ENCODE measurements at regions not wholly inside any gene's neighbourhood (a gene's known extent, or its start where the extent isn't known, plus 50 kb on each side); places are given as distances from the start of the nearest gene placed in this dataset.

DNA sequence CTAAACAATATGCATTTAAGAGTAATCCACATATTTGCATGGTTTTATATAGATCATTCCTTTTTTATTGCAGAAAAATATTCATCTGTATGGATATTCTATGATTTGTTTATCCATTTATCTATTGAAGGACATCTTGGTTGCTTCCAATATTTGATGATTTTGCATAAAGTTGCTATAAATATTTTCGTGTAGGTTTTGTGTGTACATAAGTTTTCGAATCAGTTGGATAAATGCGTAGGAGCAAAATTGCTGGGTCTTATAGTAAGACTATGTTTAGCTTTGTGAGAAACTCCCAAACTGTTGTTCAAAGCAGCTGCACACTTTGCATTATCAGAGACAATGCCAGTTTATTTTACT lies 971.2 kb downstream of the DIPK2A start:
- no peak overlapping the region for H3K27ac ChIP-seq (ENCODE audit: low read depth, low read length)
- no peak for DNase-seq (ENCODE audit: insufficient read length, low spot score, missing footprints)
- H3K4me3 ChIP-seq (ENCODE audit: insufficient read depth, low read length) = no peak overlapping the region
- H4K20me1 ChIP-seq (ENCODE audit: insufficient read depth, low read length) = no peaks in the 10 kb centered on the region
- TF ChIP-seq, protein P1, sequence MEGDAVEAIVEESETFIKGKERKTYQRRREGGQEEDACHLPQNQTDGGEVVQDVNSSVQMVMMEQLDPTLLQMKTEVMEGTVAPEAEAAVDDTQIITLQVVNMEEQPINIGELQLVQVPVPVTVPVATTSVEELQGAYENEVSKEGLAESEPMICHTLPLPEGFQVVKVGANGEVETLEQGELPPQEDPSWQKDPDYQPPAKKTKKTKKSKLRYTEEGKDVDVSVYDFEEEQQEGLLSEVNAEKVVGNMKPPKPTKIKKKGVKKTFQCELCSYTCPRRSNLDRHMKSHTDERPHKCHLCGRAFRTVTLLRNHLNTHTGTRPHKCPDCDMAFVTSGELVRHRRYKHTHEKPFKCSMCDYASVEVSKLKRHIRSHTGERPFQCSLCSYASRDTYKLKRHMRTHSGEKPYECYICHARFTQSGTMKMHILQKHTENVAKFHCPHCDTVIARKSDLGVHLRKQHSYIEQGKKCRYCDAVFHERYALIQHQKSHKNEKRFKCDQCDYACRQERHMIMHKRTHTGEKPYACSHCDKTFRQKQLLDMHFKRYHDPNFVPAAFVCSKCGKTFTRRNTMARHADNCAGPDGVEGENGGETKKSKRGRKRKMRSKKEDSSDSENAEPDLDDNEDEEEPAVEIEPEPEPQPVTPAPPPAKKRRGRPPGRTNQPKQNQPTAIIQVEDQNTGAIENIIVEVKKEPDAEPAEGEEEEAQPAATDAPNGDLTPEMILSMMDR (IDR thresholded peaks at IDR 0.05; ENCODE audit: extremely low read depth, low read depth, low read length) = no peak
- no peaks in the 10 kb centered on the region for H3K36me3 ChIP-seq (ENCODE audit: insufficient read depth, low read length)
- no peaks in the 10 kb centered on the region for H3K9me3 ChIP-seq (ENCODE audit: low read depth, low read length)
- H3K4me1 ChIP-seq (ENCODE audit: insufficient read depth, low read length) = no peaks in the 10 kb centered on the region
- H3K27me3 ChIP-seq (ENCODE audit: insufficient read depth, low read length) = no peaks in the 10 kb centered on the region
- H3K79me2 ChIP-seq (ENCODE audit: insufficient read depth, low read length) = no peaks in the 10 kb centered on the region
- H3K4me2 ChIP-seq (ENCODE audit: insufficient read depth, low read length) = no peak overlapping the region
- H2AFZ ChIP-seq (ENCODE audit: low read length) = no peak overlapping the region

DNA sequence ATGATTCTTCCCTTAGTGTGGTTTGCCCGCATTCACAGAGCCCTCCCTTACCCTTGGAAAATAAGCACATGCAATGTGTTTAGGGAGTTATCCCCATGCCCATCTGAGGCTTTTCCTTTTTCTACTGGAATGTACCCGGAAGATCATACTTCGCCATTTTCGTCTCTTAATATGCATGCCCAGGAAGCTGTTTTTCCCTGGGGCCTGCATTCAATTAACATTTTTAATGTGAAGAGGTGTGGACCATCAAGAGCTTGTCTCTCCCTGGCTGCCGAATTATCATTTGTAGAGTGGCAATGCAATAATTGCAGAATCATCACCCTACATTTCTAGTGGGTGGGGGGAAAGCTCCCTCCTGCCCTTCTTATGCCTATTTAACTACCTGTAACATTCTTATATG lies 976.3 kb downstream of the DIPK2A start:
- H3K27me3 ChIP-seq (ENCODE audit: insufficient read depth, low read length) = no peaks in the 10 kb centered on the region
- H3K4me2 ChIP-seq (ENCODE audit: insufficient read depth, low read length) = no peak overlapping the region
- H2AFZ ChIP-seq (ENCODE audit: low read length) = no peak overlapping the region
- no peaks in the 10 kb centered on the region for H3K79me2 ChIP-seq (ENCODE audit: insufficient read depth, low read length)
- no peaks in the 10 kb centered on the region for H3K4me1 ChIP-seq (ENCODE audit: insufficient read depth, low read length)
- H3K9me3 ChIP-seq (ENCODE audit: low read depth, low read length) = no peaks in the 10 kb centered on the region
- H3K36me3 ChIP-seq (ENCODE audit: insufficient read depth, low read length) = no peaks in the 10 kb centered on the region
- TF ChIP-seq, protein P1 (IDR thresholded peaks at IDR 0.05; ENCODE audit: extremely low read depth, low read depth, low read length) = no peak
- no peak overlapping the region for H3K4me3 ChIP-seq (ENCODE audit: insufficient read depth, low read length)
- no peak overlapping the region for H3K27ac ChIP-seq (ENCODE audit: low read depth, low read length)
- no peaks in the 10 kb centered on the region for H4K20me1 ChIP-seq (ENCODE audit: insufficient read depth, low read length)
- DNase-seq (ENCODE audit: insufficient read length, low spot score, missing footprints) = no peak

DNA sequence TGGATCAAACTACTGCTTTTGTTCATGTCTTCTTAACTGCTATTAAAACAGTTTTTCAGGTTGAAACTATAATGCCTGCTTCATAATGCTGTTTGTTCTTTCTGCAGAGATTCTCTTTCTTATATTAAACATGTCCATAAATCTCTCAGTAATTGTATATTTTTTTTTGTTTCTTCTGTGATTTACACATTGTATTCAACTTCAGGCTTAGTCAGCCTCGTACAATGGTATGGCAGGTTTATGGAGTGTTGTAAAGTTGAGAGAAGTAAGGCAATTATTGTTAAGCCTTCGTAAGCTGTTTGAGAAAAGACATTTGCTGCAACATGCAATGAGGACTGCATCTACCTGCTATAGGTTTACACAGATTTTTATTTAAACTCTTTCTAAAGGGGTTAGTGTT lies 977.1 kb downstream of the DIPK2A start:
- Histone ChIP-seq H3K36me3 (ENCODE audit: insufficient read depth, low read length) (no peaks in the 10 kb centered on the region), H3K79me2 (ENCODE audit: insufficient read depth, low read length) (no peaks in the 10 kb centered on the region), H3K4me1 (ENCODE audit: insufficient read depth, low read length) (no peaks in the 10 kb centered on the region), H3K4me2 (ENCODE audit: insufficient read depth, low read length) (no peak overlapping the region), H3K27me3 (ENCODE audit: insufficient read depth, low read length) (no peaks in the 10 kb centered on the region), H4K20me1 (ENCODE audit: insufficient read depth, low read length) (no peaks in the 10 kb centered on the region), H3K9me3 (ENCODE audit: low read depth, low read length) (no peaks in the 10 kb centered on the region), H3K4me3 (ENCODE audit: insufficient read depth, low read length) (no peak overlapping the region), H3K27ac (ENCODE audit: low read depth, low read length) (no peak overlapping the region), H2AFZ (ENCODE audit: low read length) (no peak overlapping the region)
- TF ChIP-seq, protein P1 (IDR thresholded peaks at IDR 0.05; ENCODE audit: extremely low read depth, low read depth, low read length) = no peak
- DNase-seq (ENCODE audit: insufficient read length, low spot score, missing footprints) = no peak

DNA sequence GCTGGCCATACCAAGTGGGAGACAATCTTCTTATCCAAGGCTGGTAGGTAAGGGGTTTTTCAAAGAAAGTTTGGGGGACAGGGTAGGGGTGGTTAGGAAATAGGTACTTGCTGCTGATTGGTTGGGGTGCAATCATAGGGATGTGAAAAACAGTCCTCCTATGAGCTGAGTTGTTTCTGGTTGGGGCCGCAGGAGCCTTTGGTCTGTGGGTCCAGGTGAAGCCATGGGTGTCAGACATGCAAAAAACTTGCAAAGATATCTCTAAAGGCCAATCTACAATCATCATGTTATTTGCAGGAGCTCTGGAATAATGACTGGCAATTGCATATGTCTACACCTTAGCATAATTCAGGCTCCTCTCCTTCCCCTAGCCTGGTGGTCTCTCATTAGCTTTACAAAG lies 982.3 kb downstream of the DIPK2A start:
- no peaks in the 10 kb centered on the region for H3K79me2 ChIP-seq (ENCODE audit: insufficient read depth, low read length)
- H3K27ac ChIP-seq (ENCODE audit: low read depth, low read length) = no peak overlapping the region
- no peak overlapping the region for H3K4me3 ChIP-seq (ENCODE audit: insufficient read depth, low read length)
- no peaks in the 10 kb centered on the region for H3K9me3 ChIP-seq (ENCODE audit: low read depth, low read length)
- no peaks in the 10 kb centered on the region for H3K36me3 ChIP-seq (ENCODE audit: insufficient read depth, low read length)
- H3K27me3 ChIP-seq (ENCODE audit: insufficient read depth, low read length) = no peaks in the 10 kb centered on the region
- DNase-seq (ENCODE audit: insufficient read length, low spot score, missing footprints) = no peak
- no peaks in the 10 kb centered on the region for H4K20me1 ChIP-seq (ENCODE audit: insufficient read depth, low read length)
- H2AFZ ChIP-seq (ENCODE audit: low read length) = no peak overlapping the region
- no peaks in the 10 kb centered on the region for H3K4me1 ChIP-seq (ENCODE audit: insufficient read depth, low read length)
- no peak overlapping the region for H3K4me2 ChIP-seq (ENCODE audit: insufficient read depth, low read length)
- TF ChIP-seq, protein P1 (IDR thresholded peaks at IDR 0.05; ENCODE audit: extremely low read depth, low read depth, low read length) = no peak

All from osteoblast (primary cell).